HG03342 (cell line): ENCODE measurements at regions not wholly inside any gene's neighbourhood (a gene's known extent, or its start where the extent isn't known, plus 50 kb on each side); places are given as distances from the start of the nearest gene placed in this dataset.
A peak's percentile ranks its signal among the peaks of the same experiment; 100 is the strongest.

Source experiments
- ATAC-seq: cut with Tn5 transposase; IDR thresholded peaks from one replicate; pipeline ENCODE4 v1.9.1; 2021; ENCODE audit warnings: mild to moderate bottlenecking, moderate library complexity; ENCODE audit not compliant: unreplicated experiment

GRCh38 chr2:64312622-64313397 is 141.2 kb upstream of the LGALSL start:
- ATAC-seq, result no peak

- ATAC-seq, result no peak
Measured at GRCh38 chr2:64313398-64313723, 140.6 kb upstream of the LGALSL start.

GRCh38 chr2:64315291-64315960 is 138.5 kb upstream of the LGALSL start:
- no peak for ATAC-seq

GRCh38 chr2:64317707-64318475 is 136.1 kb upstream of the LGALSL start:
- ATAC-seq, result no peak

GRCh38 chr2:64318476-64318748 is 135.6 kb upstream of the LGALSL start:
- ATAC-seq, result no peak

GRCh38 chr2:64319896-64320295 is 134.1 kb upstream of the LGALSL start:
- ATAC-seq, result no peak

- ATAC-seq, result no peak
Measured at GRCh38 chr2:64322433-64322832, 131.5 kb upstream of the LGALSL start.

- no peak for ATAC-seq
Measured at GRCh38 chr2:64323197-64323596, 130.8 kb upstream of the LGALSL start.

GRCh38 chr2:64324746-64325410 is 129.1 kb upstream of the LGALSL start:
- no peak for ATAC-seq

- ATAC-seq, result no peak
Measured at GRCh38 chr2:64325477-64325851, 128.5 kb upstream of the LGALSL start.

- peak; percentile 91 for ATAC-seq
Measured at GRCh38 chr2:64325852-64326577, 127.9 kb upstream of the LGALSL start.

- no peak for ATAC-seq
Measured at GRCh38 chr2:64326578-64327050, 127.3 kb upstream of the LGALSL start.

GRCh38 chr2:64327129-64327509 is 126.8 kb upstream of the LGALSL start:
- ATAC-seq, result no peak

GRCh38 chr2:64327510-64328414 is 126.2 kb upstream of the LGALSL start:
- ATAC-seq, result no peak

- no peak for ATAC-seq
Measured at GRCh38 chr2:64328415-64328722, 125.6 kb upstream of the LGALSL start.

- ATAC-seq, result no peak
Measured at GRCh38 chr2:64328756-64329155, 125.2 kb upstream of the LGALSL start.

- no peak for ATAC-seq
Measured at GRCh38 chr2:64329848-64330247, 124.1 kb upstream of the LGALSL start.

- no peak for ATAC-seq
Measured at GRCh38 chr2:64330281-64331113, 123.5 kb upstream of the LGALSL start.

GRCh38 chr2:64331114-64331645 is 122.8 kb upstream of the LGALSL start:
- no peak for ATAC-seq
